Epithelial cell of prostate (primary cell): ENCODE measurements at regions not wholly inside any gene's neighbourhood (a gene's known extent, or its start where the extent isn't known, plus 50 kb on each side); places are given as distances from the start of the nearest gene placed in this dataset.
"Not testable (repeated sequence)": the region's sequence is repeated elsewhere in the genome, so short reads cannot be mapped to it uniquely, and the experiment has no call there.

ENCODE experiments used
- DNase-seq: peaks from one replicate; pipeline ENCODE4 v3.0.0-alpha.2; 2011; ENCODE audit warnings: low read depth, low spot score
- H3K27ac ChIP-seq: fragments of 450-650 bp; 2 replicates; pipeline ENCODE4 v1.5.1; 2017; ENCODE audit warnings: mild to moderate bottlenecking

- DNase-seq: no peak
- no peak overlapping the region for H3K27ac ChIP-seq
Observed at GRCh38 chr3:178172121-178172520, 364.1 kb upstream of the KCNMB2 start.

- no peak overlapping the region for H3K27ac ChIP-seq
- DNase-seq: no peak
Observed at GRCh38 chr3:178174201-178174915, 361.9 kb upstream of the KCNMB2 start.

GRCh38 chr3:178181088-178181487 is 355.1 kb upstream of the KCNMB2 start:
- DNase-seq: no peak
- no peak overlapping the region for H3K27ac ChIP-seq

- no peak for DNase-seq
- no peak overlapping the region for H3K27ac ChIP-seq
Observed at GRCh38 chr3:178181784-178182183, 354.5 kb upstream of the KCNMB2 start.

GRCh38 chr3:178182337-178182779 is 353.9 kb upstream of the KCNMB2 start:
- no peak for DNase-seq
- no peak overlapping the region for H3K27ac ChIP-seq

DNA sequence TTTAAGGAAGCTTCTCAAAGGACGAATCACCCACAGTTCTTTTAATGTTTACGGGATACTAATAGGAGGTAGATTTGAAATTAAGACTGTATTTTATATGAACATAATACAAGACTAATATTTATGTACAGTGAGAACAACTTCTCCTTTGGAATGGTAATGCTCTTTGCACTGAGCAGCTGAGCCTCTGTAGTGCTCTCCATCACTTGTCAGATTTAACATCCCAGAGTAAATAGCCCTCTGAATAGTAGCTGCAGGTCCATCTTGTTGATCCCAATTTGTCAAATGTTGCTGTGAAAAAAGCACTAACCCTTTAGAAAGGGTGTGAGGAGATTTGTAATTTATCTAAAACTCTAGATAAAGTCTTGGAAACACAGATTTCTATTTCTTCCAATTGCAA is 351.4 kb upstream of the KCNMB2 start:
- H3K27ac ChIP-seq: no peak overlapping the region
- DNase-seq: no peak

DNA sequence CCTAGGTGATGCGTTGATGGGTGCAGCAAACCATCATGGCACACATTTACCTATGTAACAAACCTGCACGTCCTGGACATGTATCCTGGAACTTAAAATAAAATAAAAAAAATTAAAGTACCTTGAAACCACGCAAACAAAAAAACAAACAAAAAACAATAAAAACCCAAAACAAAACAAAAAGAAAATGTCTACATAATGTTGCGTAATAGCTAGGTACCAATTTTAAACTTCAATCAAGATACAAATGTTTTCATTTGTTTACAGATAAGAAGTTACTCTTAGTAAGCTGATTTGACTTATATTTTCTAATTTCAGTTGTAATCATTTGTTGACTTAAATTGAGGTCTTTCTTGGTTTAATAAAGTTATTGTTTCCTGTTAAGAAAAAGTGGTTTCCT is 349.6 kb upstream of the KCNMB2 start:
- DNase-seq: no peak
- no peak overlapping the region for H3K27ac ChIP-seq

DNA sequence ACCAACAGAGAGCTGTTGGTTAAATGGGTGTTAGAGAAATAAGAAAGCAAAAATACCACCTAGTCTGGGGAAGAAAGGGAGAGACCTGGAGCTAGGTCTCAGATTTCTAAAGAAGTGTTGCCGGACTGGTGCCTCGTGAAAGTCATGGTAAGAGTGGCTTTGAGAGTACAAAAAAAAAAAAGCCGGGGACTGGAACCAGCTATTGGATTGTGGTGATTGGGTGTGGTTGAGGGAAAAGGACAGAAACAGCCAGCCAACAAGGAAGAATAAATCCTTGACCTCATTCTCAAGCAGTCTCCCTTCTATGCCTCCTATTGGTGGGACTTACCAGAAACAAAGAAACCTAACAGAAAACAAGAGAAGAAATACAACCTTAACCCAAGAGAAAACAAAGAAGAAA is 346.4 kb upstream of the KCNMB2 start:
- DNase-seq: no peak
- H3K27ac ChIP-seq: no peak overlapping the region

DNA sequence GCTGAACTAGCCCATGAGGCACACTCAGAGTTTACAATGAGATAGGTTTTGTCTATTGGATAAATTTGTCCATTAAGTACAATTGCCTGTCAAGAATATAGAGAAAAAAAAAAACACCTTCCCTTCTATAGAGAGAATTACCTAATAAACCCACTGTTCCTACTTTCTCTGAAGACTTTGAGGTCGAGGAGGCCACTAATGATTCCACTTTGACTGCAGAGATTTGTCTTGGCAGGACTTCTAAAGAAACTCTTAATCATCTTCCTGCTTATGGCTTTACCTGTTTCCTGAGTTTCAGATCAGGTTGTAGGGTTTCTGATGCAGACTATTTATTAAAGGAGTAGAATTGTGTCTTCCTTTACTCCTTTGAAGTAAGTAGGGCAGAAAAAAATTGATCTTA is 342.4 kb upstream of the KCNMB2 start:
- peak; percentile 14 for DNase-seq
- peak overlapping the region; percentile 30 for H3K27ac ChIP-seq

- H3K27ac ChIP-seq: no peak overlapping the region
- no peak for DNase-seq
Observed at GRCh38 chr3:178194539-178194938, 341.7 kb upstream of the KCNMB2 start.

- peak; percentile 20 for DNase-seq
- H3K27ac ChIP-seq: peak overlapping the region; percentile 12
Observed at GRCh38 chr3:178195824-178196223, 340.4 kb upstream of the KCNMB2 start.

DNA sequence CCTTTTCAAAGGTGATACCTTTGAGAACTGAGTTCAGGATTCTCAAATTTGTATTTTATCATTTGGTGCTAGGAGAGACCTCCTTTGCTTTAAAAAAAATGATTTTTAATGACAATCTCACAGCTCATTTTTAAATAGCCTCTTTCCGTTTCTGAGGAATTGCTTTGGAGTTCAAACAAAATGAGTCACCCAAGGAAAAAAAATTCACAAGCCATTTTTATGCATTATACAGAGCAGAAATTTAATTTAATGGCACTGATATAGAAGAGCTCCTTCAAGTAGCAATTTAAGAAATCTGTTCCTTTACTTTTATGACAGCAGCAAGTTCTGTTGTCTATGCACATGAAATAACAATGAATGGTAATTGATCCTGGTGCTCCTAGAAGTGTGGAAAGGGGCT is 337.9 kb upstream of the KCNMB2 start:
- no peak overlapping the region for H3K27ac ChIP-seq
- no peak for DNase-seq

GRCh38 chr3:178200316-178200715 is 335.9 kb upstream of the KCNMB2 start:
- DNase-seq: no peak
- H3K27ac ChIP-seq: no peak overlapping the region

GRCh38 chr3:178201714-178202113 is 334.5 kb upstream of the KCNMB2 start:
- no peak overlapping the region for H3K27ac ChIP-seq
- no peak for DNase-seq

GRCh38 chr3:178202194-178202593 is 334.0 kb upstream of the KCNMB2 start:
- DNase-seq: no peak
- no peak overlapping the region for H3K27ac ChIP-seq

GRCh38 chr3:178203165-178203564 is 333.1 kb upstream of the KCNMB2 start:
- H3K27ac ChIP-seq: no peak overlapping the region

GRCh38 chr3:178203650-178204049 is 332.6 kb upstream of the KCNMB2 start:
- no peak for DNase-seq
- no peak overlapping the region for H3K27ac ChIP-seq

More at GRCh38 chr3:178203165-178203564, 333.1 kb upstream of the KCNMB2 start:
- no peak for DNase-seq

GRCh38 chr3:178205740-178206139 is 330.5 kb upstream of the KCNMB2 start:
- H3K27ac ChIP-seq: no peak overlapping the region
- DNase-seq: no peak

GRCh38 chr3:178206521-178206920 is 329.7 kb upstream of the KCNMB2 start:
- no peak overlapping the region for H3K27ac ChIP-seq
- no peak for DNase-seq

GRCh38 chr3:178207161-178207560 is 329.1 kb upstream of the KCNMB2 start:
- DNase-seq, H3K27ac ChIP-seq: not testable (repeated sequence)

- DNase-seq, H3K27ac ChIP-seq: not testable (repeated sequence)
Observed at GRCh38 chr3:178207627-178208026, 328.6 kb upstream of the KCNMB2 start.

DNA sequence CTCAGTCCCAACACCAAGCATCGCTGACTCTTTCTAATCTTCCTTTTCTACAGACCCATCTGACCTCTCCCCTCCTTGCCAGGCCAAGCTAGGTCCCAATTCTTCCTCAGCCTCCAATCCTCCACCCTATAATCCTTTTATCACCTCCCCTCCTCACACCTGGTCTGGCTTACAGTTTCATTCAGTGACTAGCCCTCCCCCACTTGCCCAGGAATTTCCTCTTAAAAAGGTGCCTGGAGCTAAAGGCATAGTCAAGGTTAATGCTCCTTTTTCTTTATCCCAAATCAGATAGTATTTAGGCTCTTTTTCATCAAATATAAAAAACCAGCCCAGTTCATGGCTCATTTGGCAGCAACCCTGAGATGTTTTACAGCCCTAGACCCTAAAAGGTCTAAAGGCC is 327.1 kb upstream of the KCNMB2 start:
- DNase-seq, H3K27ac ChIP-seq: not testable (repeated sequence)
